HG03039 (cell line): ENCODE measurements at regions not wholly inside any gene's neighbourhood (a gene's known extent, or its start where the extent isn't known, plus 50 kb on each side); places are given as distances from the start of the nearest gene placed in this dataset.
"Not testable (repeated sequence)": the region's sequence is repeated elsewhere in the genome, so short reads cannot be mapped to it uniquely, and the experiment has no call there.

Experiments
- ATAC-seq: cut with Tn5 transposase; IDR thresholded peaks from one replicate; pipeline ENCODE4 v1.9.1; 2021; ENCODE audit warnings: mild to moderate bottlenecking, moderate library complexity; ENCODE audit not compliant: unreplicated experiment

- ATAC-seq, result no peak
Observed at GRCh38 chr18:28771849-28772248, 594.9 kb upstream of the CDH2 start.

GRCh38 chr18:28768791-28769768, 592.1 kb upstream of the CDH2 start:
- no peak for ATAC-seq

- no peak for ATAC-seq
Observed at GRCh38 chr18:28767727-28768211, 590.8 kb upstream of the CDH2 start.

DNA sequence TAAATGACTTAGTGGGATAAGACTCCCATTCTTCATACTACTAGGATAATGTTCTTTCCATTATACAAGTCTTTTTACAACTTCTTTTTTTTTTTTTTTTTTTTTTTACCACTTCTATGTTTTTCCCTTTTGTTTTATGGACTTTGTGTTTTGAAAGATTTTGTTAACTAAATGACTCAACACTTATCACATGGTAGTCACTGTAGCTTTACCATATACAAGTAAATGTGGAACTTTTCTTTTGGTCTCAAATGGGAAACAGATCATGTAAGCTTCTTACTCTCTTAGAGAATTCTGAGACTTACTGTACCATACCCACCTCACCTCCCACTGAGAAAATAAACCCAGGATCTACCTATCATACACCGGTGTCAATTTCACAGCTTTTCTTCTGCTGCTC, 590.3 kb upstream of the CDH2 start:
- no peak for ATAC-seq

DNA sequence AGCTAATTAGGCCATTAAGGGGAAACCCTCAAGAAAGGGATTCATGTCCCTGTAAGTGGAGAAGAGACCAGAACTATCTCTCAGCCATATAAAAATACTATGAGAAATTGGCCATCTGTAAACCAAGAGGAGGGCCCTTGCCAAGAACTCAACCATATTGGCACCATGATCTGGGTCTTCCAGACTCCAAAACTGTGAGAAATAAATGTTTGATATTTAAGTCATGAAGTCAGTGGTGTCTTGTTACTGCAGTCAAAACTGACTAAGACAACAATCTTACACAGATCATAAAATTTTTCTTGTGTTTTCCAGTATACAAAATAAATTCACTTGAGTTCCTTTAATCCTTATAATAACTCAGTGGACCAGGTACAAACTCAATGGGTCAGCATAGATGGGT, 589.8 kb upstream of the CDH2 start:
- no peak for ATAC-seq

- ATAC-seq, result no peak
Observed at GRCh38 chr18:28766027-28766426, 589.1 kb upstream of the CDH2 start.

DNA sequence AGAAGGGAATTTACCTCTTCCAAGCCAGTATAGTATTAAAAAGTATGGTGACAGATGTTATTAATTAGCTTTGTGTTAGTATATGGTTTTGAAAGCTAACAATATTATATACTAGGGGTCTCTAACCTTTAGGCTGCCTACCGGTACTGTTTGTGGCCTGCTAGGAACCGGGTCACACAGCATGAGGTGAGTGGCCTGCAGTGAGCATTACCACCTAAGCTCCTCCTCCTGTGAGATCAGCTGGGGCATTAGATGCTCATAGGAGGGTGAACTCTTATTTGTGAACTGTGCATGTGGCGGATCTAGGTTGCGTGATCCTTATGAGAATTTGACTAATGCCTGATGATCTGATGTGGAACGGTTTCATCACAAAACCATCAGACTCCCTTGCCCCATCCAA, 583.4 kb upstream of the CDH2 start:
- no peak for ATAC-seq

DNA sequence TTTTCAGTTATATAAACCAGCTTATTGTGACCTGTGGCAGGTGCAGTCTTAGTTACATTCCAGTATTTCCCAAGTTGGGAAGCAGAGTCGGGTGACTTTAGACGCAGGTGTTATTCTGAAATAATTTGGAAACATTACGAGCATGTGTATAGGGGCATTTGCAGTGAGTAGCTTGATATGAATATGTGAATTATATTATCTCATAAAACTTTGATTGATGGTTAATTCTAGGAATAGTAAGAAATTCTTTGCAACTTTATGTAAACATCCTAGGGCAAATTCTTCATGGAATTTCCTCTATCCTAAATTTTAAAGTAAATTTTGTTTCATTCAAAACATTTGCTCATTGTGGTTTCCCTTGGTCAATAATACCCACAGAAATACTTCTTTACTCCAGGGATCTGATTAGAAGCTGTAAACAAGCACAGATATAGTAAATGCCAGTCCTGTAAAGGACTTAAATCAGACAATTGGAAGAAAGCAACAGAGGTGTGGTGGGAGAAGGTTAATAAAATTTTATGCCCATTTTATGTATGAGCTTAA, 580.6 kb upstream of the CDH2 start:
- no peak for ATAC-seq

- no peak for ATAC-seq
Observed at GRCh38 chr18:28743115-28743514, 566.2 kb upstream of the CDH2 start.

- no peak for ATAC-seq
Observed at GRCh38 chr18:28740575-28740974, 563.6 kb upstream of the CDH2 start.

GRCh38 chr18:28736951-28737350, 560.0 kb upstream of the CDH2 start:
- ATAC-seq, result no peak

DNA sequence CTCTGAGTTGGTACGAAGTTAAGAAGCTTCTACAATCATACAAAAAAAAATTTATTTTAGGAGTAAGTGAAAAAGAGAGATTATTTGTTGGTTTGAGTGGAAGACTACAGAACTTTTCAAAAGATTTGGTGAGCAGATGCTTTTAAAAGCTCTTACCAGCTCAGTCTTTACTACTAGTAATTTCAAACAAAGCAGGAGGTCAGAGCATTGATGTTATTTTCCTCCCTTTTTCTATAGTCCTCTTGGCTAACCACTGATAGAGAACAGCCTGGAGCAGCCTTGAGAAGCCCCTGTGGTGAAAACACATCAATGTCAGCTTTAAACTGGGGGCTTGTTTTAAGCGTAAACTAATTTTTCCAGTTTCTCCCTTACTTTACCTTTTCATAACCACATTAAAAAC, 559.3 kb upstream of the CDH2 start:
- ATAC-seq, result no peak

DNA sequence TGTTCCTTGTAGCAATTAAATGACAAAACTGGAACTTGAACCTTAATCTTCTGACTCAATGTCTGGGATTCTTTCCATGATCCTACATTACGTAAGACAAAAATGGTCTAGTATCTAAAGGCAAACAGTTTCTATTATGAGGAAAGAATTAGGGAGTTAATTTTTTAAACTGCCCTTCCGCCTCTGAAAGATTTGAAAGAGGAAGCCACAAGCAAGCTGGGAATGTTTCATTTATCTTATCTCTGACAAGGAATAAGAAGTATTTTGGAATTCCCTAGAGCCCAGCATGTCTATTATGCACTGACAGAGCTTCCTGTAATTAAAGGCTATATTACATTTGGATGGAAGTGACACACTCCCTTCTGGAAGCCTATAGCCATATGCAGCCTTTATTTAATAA, 558.8 kb upstream of the CDH2 start:
- ATAC-seq, result no peak

DNA sequence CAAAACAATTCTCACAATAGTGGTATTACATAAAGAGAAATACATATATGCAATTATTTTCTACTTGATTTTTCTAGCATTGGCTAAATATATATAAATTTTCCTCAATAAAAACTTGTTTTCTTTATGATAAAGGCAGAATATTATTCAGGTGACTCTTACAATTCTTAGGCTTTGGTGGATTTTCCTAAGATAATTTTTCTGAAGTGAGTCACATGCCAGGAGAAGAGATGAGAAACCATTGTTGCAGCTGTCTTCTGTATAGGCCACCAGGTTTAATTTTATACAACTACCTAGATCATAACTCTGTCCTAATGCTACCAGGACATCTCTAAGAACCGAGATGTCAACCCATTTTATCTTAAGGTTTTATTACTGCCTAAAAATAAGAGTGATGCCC, 552.4 kb upstream of the CDH2 start:
- no peak for ATAC-seq

DNA sequence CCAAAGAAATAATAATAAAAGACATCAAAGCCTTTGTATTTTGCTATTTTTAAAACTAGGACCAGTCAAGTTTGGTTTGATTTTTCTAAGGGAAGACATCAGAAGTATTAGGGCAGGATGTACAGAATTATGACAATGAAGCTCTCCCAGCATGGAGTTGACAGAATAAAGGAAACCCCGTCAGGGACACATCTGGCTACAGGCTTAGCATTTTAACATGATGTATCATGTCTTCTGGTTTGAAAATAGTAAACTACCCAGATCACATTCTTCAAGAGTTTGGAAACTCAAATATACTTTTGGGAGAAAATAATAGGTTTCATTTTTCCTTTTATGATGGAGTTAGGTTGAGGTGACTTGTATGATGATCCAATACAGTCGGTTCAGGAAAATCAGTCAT, 552.0 kb upstream of the CDH2 start:
- ATAC-seq, result no peak

GRCh38 chr18:28727189-28727588, 550.3 kb upstream of the CDH2 start:
- not testable (repeated sequence) for ATAC-seq

GRCh38 chr18:28725876-28726275, 548.9 kb upstream of the CDH2 start:
- ATAC-seq, result no peak

GRCh38 chr18:28723506-28723905, 546.6 kb upstream of the CDH2 start:
- no peak for ATAC-seq

GRCh38 chr18:28718696-28719095, 541.8 kb upstream of the CDH2 start:
- no peak for ATAC-seq

GRCh38 chr18:28716338-28716737, 539.4 kb upstream of the CDH2 start:
- ATAC-seq, result no peak

DNA sequence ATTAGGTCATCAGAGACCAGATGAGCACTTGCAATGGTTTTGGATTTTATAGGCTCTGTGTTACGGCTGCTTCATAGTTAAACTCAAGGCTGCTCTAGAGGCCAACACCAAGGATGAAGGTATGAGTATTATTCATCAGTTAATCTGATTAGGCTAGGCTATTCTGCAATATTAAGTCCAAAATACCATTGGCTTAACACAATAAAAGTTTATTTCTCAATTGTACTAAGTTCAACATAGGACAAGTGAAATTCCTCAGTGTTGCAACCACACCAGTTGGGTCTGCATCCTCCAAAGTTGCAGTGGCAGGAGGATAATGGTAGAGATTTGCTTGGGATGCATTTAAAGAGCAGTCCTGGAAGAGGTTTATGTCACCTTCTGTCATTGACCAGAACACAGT, 538.3 kb upstream of the CDH2 start:
- no peak for ATAC-seq

- ATAC-seq, result no peak
Observed at GRCh38 chr18:28714498-28714897, 537.6 kb upstream of the CDH2 start.
